GM18519 (cell line): ENCODE measurements at regions not wholly inside any gene's neighbourhood (a gene's known extent, or its start where the extent isn't known, plus 50 kb on each side); places are given as distances from the start of the nearest gene placed in this dataset.
"Not testable (repeated sequence)": the region's sequence is repeated elsewhere in the genome, so short reads cannot be mapped to it uniquely, and the experiment has no call there.

Experiments
- ATAC-seq: cut with Tn5 transposase; IDR thresholded peaks from one replicate; pipeline ENCODE4 v1.9.1; 2021; ENCODE audit warnings: mild to moderate bottlenecking, moderate library complexity; ENCODE audit not compliant: unreplicated experiment, low FRiP score

DNA sequence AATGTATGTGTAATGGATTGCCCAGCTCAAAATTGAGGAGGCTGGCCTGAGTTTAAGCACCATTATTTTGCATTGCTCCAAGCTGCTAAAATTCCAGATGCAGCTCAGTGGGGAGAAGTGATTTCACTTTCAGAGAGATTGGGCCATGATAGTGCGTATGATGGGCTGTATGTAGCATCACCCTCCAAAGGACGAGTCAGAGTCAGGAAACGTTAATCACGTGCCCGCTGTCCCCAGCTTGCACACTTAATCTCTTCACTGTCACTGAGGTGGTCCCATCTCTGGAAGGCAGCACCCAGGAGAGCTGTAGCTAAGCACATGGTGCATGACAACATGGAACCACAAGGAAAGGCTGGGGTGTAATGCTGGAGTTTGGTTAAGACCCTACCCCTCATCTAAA lies 337.4 kb downstream of the ANAPC1 start:
- ATAC-seq: not testable (repeated sequence)

DNA sequence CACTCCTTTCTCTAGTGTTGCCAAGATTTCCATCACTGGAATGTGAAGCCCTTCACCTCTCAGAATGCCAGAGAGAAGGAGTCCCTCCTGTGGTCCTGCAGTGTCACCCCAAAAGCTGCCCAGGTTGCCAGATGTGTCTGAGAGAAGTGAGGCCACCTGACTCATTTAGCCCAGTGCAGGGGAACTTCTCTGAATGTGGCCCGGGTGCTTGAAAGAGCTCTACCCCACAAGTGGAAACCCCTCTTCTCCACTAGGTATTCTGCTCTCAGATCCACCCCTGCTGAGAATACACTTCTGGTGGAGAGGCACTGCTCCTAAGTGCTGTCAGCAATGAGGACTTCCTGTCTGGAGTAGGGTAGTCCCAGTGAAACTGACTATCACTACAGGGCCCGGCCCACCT lies 334.8 kb downstream of the ANAPC1 start:
- not testable (repeated sequence) for ATAC-seq

DNA sequence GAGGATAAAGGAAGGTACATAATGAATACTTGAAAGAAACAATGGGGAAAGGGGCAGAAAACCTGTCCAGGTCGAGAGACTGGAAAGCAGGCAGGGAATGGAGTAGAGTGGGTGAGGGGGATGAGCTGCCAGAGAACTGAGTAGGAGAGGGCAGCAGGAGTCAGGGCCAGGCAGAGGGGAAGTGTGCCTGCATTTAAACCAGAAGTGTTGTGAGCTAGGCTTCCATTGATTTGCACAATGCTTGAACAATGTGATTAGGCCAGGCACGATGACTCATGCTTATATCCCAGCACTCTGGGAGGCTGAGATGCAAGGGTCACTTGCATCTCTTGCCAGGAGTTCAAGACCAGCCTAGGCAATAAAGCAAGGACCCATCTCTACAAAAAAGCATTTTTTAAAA lies 332.6 kb downstream of the ANAPC1 start:
- ATAC-seq: not testable (repeated sequence)

DNA sequence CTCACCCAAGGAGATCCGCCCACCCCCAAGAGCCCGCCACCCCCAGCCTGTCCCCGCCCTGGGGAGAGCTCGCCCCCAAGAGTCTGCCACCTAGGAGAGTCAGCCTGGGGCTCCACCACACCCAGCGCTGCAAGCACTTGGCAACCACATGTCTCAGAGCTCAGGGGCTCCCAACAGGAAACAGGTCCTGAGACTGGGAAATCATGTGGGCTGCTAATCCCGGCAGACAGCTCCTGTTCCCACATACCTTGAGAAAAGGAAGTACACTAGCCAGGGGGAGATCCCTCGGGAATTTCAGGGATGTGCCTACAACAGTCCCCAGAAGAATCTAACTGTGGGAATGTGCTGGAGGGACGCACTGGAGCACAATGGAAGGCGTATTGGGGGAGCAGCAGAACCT lies 331.4 kb downstream of the ANAPC1 start:
- ATAC-seq: not testable (repeated sequence)

GRCh38 chr2:111559301-111559700 lies 324.7 kb downstream of the ANAPC1 start:
- not testable (repeated sequence) for ATAC-seq

- not testable (repeated sequence) for ATAC-seq
Observed at GRCh38 chr2:111559814-111560213, 324.2 kb downstream of the ANAPC1 start.

DNA sequence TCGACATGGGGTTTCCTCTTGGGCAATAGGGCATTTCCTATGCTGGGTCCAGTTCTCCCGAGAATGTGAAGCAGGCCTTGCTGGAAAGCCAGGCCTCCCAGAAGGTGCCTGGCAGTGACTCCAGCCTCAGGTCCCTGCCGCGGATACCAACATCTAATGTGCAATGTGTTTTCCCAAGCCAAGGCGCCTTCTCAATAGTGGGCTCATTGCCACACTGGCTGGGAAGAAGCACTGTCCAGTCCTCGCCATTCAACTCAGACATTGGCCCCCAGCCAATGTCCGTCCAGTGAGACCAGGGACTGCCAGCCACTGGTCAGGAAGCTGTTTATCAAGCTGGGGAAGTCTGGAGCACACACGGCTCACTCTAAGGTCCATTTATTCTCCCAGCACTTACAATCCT lies 317.9 kb downstream of the ANAPC1 start:
- ATAC-seq: not testable (repeated sequence)

DNA sequence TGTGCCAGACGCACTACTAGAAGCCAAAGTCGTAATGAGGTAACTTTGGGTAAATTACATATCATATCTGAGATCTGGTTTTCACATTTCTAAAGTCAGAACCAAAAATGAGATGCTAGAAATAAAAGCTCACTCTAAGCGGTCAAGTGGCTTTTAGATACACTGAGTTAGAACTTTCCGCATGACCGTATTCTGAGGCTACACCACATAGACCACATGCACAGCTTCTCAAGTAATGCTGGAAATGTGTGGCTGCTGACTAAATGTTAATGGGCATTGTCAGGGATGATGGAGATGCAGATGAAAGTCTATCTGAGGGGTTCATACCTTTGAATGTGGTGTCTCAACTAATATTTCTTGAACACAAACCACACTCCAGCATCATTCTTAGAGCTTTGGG lies 316.8 kb downstream of the ANAPC1 start:
- ATAC-seq: not testable (repeated sequence)

GRCh38 chr2:111569356-111570199 lies 314.4 kb downstream of the ANAPC1 start:
- not testable (repeated sequence) for ATAC-seq

DNA sequence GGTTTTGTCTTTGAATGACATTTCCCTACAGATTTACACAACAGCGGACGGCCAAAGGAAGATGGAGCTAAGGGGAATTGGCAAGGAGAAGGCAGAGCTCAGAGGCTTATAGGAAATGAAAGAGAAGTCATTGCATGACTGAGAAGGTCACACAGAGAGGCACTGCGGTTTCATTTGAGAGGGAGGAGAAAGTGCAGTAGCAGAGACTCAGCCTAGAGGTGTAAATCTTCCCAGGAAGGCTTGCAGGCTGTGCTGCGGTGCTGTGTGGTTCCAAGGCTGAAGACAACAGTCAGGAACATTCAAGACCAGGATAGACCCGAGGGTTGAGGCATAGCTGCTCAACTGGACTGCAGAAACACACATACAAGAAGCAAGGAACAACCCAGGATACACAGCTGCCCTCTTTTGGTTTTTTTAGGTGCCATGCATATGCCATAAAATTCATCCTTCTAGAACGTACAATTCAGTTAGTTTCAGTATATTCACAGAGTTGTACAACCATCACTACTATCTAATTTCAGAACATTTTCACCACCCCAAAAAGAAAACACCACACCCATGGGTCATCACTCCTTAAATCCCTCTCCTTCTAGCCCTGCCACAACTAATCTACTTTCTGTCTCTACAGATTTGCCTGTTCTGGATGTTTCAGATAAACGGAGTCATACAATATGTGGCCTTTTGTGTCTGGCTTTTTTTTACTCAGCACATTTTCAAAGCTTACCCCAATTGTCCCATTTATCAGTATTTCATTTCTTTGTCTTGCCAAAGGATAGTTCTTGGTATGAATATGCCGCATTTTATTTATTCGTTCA lies 313.5 kb downstream of the ANAPC1 start:
- peak; percentile 69 for ATAC-seq

DNA sequence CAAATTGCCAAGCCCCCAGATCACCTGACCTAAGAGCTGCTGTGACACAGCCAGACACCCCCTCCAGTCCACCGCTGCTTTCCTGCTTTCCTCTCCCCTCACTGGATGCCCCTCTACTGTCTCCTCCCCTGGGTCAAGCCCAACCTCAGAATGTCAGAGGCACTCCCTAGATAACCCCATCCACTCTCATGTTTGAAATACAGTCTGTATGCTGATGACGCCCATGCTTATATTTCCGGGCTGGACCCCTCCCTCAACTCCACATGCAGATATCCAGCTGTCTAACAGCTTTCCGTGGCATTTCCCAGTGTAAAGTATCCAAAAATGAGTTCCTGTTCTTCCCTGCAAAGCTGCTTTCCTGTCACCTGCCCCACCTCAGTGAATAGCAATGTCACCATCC lies 309.2 kb downstream of the ANAPC1 start:
- not testable (repeated sequence) for ATAC-seq

GRCh38 chr2:111577154-111577885 lies 306.7 kb downstream of the ANAPC1 start:
- not testable (repeated sequence) for ATAC-seq

GRCh38 chr2:111579500-111580134 lies 304.4 kb downstream of the ANAPC1 start:
- not testable (repeated sequence) for ATAC-seq

DNA sequence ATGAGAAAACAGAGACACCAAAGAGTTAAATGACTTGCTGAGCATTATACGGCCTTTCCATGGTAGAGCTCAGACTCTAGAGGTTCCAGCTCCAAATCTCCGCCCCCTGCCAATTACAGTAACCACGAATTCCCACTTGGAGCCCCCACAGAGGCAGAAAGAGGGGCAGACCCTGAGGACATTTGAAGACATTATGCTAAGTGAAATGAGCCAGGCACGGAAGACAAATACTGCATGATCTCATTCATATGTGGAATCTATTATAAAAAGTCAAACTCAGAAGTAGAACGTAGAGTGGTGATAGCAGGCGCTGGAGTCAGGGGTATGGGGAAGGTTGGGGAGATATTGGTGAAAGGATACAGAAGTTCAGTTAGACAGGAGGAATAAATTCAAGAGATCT lies 303.4 kb downstream of the ANAPC1 start:
- not testable (repeated sequence) for ATAC-seq

GRCh38 chr2:111582090-111582489 lies 301.9 kb downstream of the ANAPC1 start:
- ATAC-seq: not testable (repeated sequence)

DNA sequence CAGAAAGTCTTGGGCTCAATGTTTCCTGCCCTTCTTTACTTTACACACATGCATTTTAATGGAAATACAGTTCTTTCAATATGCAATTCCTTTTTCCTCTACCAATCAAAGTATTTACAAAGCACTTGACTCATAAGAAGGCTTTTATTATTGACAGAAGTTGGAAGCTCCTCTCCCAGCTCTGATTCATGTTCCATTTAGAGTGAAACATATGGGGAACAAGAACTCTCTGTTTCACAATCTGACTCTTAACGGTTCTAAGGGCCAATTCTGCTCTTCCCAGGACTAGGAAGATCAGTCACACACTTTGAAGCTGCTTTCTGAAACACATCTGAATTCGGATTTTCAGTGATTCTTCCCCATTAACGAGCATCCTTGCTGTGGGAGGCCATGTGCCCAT lies 300.5 kb downstream of the ANAPC1 start:
- ATAC-seq: not testable (repeated sequence)

GRCh38 chr2:111584540-111584939 lies 299.5 kb downstream of the ANAPC1 start:
- not testable (repeated sequence) for ATAC-seq

- not testable (repeated sequence) for ATAC-seq
Observed at GRCh38 chr2:111584950-111585349, 299.0 kb downstream of the ANAPC1 start.

DNA sequence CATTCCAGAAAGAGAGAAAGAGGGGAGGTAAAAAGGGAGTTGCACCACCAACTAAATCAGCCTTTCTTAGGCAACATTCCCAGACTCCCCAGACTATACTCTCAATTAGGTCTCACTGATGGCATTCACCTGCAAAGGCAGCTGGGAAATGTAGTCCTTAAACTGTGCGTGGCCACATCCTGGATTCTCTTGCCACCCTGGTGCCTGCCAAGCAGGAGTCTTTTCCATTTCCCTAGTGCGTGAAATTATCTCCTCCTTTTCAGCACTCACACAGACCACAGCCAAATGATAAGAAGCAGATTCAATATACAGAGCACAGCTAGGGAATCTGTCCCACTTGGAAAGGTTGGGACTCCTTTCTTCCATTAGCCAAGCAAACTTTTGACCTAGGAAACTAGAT lies 298.0 kb downstream of the ANAPC1 start:
- not testable (repeated sequence) for ATAC-seq

- not testable (repeated sequence) for ATAC-seq
Observed at GRCh38 chr2:111595072-111595471, 288.9 kb downstream of the ANAPC1 start.
